Hematopoietic multipotent progenitor cell treated with erythropoietin and hydrocortisone succinate and interleukin-3 and kit ligand, for 17 days (in vitro differentiated cells): ENCODE measurements at regions not wholly inside any gene's neighbourhood (a gene's known extent, or its start where the extent isn't known, plus 50 kb on each side); places are given as distances from the start of the nearest gene placed in this dataset.
A peak's percentile ranks its signal among the peaks of the same experiment; 100 is the strongest.

ENCODE experiments used
- DNase-seq: peaks from one replicate; pipeline ENCODE4 v3.0.0-alpha.2; 2015; ENCODE audit warnings: low spot score

DNA sequence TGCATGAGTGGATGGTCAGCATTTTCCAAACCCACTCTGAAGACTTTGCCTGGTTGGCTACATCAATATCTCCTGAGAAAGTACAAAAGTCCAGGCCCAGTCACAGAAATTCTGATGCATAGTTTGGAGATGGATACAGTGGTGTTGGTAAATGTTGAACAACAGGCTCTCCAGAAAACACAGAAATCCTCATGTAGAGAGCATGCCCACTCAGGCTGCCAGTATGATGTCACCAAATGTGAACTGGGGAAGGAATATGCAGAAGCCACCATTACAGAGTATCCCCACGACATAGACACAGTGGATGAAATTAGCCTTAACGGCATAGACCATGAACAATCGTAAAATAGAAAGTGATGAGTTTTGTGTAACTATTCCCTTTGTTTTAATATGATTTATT lies 97.1 kb upstream of the NXT1 start:
- no peak for DNase-seq

GRCh38 chr20:23251779-23252178 lies 98.8 kb upstream of the NXT1 start:
- DNase-seq: no peak

DNA sequence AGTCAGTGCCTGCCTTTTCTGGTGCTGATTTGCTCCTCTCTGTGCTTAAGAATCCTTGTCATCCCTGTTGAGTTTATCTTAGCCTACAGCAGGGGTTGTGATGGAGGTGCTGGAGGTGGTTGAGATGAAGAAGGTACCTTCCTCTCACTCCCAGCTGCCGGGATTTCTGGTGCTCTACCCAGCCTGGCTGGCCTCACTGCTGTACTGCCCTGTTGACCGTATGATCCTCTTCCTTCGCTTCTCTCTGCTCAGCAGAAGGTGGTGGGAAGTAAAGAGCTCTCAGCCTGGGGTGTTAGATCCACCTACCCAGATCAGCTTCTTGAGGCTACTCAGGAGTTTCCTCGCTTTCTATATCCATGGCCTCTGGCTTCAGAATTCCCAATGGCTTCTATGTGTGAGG lies 101.0 kb upstream of the NXT1 start:
- DNase-seq: no peak

- no peak for DNase-seq
Observed at GRCh38 chr20:23248461-23248882, 102.1 kb upstream of the NXT1 start.

DNA sequence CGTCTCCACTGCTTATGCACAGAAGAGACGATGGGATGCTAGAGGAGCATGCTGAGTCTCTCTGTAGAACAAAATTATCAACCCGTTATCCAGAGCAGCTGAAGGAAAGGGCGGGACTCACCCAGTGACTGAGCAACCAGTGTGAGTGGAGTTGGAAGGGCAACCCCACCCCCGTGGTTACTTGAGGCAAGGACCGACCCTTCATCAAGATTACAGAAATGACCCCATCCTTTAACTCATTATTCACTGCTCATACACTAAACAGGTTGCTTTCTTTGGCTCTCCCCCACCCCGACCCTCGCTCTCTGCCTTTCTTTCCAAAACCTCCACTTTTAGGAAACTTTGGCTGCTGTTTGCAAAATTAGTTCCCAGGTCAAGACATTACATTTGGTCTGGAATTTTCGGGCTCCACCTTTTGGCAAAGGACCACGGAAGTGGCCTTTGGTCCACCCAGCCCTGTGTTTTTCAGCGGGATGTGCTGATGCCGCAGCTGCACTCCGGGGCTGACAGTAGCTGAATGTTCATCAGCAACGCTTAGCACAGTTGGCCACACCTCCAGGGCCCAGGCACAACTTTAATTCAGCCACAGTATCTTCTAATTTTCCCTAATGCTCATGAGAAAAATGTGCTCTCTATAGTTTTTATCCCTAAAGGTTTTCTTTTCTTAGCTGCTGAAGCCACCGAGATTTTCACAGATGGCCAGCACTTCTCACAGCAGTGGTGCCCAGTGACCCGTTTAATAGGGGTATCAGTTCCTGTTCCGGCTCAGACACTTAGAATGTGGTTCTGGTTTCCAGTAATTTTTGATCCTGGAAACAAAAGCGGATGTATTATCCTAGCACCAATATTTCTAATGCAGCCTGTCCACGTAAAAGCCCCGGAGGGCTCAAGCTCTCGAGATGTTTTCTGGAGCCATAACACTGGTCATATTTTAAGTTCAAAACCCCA lies 103.6 kb upstream of the NXT1 start:
- no peak for DNase-seq

- DNase-seq: peak; percentile 9
Observed at GRCh38 chr20:23245553-23246181, 104.9 kb upstream of the NXT1 start.

GRCh38 chr20:23244916-23245552 lies 105.6 kb upstream of the NXT1 start:
- DNase-seq: no peak

DNA sequence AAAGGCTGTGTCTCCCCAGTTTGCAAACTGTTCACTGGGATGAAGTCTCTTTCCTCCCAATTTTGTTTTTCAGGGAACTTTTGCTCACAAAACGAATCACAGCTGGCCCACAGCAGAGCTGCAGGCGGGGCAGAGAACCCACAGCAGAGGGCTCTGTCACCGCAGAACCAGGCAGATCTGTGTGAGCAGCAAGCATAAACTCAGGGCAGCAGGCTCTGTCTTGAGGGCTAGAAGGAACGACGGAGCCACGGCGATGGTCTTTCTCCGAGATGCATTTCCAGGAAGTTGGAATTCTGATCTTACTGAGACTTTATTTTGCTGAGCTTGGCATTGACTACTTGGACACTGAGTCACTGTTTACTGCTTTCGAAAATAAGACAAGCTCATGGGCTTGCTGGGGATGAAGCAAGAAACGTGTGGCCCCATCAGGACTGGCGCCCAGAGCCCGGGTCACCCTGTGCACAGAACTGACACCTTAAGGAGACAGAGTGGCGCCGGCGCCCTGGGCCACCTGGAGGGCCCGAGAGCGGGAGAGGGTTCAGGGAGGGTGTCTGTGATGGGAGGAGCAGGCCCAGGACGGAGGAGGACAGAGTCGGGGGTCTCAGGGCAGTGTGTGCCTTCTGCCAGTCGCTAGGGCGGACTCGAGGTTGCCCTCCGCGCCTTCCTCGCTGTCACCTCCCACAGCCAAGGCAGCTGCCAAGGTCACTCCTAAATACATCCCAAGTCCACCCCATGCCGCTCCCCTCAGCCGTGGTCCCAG lies 106.3 kb upstream of the NXT1 start:
- DNase-seq: no peak

DNA sequence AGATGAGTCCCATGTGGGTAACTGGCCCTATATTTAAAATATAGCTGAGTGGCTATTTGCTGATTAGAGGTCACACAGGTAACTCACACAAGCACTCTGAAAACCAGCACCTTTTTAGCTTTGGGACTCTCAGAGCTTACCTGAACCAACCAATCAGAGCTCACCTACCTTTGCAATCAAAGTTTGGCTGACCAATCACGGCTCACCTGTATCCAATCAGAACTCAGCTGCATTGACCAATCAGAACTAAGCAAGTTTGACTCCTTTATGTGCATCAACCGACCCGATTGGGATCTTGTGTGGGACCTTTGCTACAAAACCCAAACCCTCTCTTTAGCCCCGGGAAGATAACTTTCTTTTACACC lies 106.8 kb upstream of the NXT1 start:
- DNase-seq: no peak

DNA sequence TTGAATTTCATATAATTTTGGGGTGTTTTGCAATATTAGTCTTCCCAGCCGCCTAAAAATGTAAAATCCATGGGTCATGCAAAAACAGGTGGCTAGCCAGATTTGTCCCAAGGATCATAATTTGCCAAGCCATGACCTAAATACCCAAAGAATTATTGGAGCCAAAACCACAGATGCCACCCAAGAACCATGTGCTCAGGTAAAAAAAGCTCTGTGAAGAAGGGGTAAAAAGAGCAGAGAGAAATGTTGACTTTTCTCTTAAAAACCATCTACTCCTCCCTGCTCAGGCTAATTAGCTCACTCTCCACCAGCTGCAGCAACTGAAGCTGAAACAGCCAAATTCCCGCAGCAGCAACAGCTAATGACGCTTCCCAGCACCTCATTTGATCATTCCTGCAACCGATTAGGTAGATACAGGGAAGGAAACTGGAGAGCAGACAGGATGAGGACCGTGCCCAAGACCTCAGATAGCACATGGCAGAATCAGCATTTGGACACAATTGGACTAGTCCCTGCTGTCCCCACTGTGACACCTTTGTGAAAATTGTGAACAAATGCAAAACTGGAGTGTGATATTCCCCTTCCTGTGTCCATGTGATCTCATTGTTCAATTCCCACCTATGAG lies 107.9 kb upstream of the NXT1 start:
- no peak for DNase-seq

GRCh38 chr20:23242104-23242503 lies 108.5 kb upstream of the NXT1 start:
- DNase-seq: no peak

DNA sequence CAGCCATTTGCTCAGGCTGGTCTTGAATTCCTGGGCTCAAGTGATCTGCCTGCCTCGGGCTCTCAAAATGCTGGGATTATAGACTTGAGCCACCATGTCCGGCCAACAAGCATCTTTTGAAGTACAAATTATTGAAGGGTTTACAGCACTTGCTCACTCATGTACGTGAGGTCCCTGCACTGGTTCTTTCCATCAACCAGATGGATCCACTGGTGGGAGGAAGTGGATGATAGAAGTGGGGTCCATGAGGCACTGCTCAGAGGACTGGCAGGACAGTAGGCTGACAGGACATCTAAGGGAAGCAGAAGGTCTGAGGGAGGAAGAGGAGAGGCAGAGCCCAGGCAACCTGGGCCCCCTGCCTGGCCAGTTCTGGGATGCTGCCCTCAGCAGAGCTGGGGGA lies 109.2 kb upstream of the NXT1 start:
- DNase-seq: no peak

- DNase-seq: no peak
Observed at GRCh38 chr20:23240519-23240918, 110.1 kb upstream of the NXT1 start.

- DNase-seq: no peak
Observed at GRCh38 chr20:23237201-23237600, 113.4 kb upstream of the NXT1 start.

GRCh38 chr20:23235173-23236027 lies 115.2 kb upstream of the NXT1 start:
- DNase-seq: peak; percentile 69

DNA sequence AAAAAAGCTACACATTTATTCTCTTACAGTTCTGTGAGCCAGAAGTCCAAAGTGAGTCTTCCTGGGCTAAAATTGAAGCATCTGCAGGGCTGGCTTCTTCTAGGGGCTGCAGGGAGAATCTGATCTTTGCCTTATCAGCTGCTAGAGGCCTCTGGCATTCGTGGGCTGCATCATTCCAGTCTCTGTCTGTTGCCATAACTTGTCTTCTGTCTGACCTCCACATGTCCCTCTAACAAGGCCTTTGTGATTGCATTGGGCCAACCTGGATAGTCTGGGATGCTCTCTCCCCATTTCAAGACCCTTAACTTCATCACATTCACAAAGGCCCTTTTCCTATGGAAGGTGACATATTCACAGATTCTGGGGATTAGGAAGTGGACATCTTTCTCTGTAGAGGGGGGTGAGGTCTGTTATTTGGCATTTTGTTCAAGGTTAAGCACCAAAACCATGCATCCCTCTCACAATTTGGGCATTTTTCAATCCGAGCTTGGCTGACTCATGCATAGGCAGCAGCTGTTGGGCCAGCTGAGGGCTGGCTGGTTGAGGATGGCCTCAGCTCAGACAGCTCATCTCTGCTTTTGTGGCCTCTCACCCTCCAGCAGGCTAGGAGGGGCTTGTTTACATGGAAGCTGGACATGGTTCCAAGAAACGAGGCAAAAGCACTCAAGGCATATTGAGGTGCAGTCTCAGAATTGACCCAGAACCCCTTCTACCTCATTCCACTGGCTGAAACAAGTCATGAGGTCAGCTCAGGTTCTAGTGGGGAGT lies 116.1 kb upstream of the NXT1 start:
- no peak for DNase-seq

DNA sequence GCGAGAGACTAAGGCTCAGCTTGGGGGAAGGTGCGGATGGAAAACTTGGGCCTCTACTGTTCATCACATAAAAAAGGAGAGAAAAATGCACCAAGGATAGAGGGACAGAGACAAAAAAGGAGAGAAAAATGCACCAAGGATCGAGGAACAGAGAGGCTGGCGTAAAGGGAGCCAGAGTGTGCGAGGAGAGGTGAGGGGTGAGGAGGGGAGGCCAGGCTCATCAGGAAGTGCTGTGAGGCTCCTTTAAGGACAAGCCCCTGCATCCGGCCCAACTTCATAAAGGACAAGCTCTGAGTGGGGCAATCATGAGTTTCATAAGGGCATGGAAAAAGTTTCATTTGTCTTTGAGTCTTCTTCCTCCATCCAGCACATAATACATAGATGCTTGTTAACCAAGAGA lies 117.2 kb upstream of the NXT1 start:
- no peak for DNase-seq

DNA sequence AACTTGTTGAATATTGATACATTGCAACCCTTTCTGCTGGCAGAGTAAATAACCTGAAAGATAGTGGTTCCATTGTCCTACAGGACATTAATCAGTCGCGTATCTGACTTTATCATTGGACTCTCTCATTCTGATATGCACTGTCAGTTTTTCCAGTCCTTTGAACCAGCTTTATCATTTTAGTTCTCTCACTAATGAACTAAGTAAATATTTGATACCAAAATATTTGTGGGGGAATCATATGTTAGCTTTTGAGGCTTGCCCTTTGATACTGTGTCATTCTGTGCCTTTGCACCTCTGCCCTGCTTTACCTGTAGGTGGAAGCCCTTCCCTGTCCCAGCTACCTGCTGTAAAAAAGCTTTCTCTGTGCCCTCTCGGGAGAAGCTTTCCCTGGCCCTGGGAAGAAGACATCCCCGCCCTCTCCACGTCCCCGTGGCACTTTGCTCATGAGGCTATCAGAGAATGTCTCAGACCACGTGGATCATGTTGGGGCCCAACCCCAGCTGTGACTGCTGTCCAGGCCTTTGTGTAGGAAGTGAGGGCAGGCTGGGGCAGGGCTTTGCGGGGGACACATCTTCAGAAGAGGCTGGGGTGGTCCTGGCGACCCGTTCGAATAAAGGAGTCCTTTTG lies 117.8 kb upstream of the NXT1 start:
- DNase-seq: no peak

GRCh38 chr20:23232219-23232581 lies 118.4 kb upstream of the NXT1 start:
- DNase-seq: no peak
